HEK293 (cell line): ENCODE measurements at regions not wholly inside any gene's neighbourhood (a gene's known extent, or its start where the extent isn't known, plus 50 kb on each side); places are given as distances from the start of the nearest gene placed in this dataset.

Source experiments
- CTCF ChIP-seq: fragments of 450-650 bp; formaldehyde crosslinking; IDR thresholded peaks from 2 replicates; pipeline ENCODE4 v1.5.1; 2016; ENCODE audit warnings: missing biosample characterization, missing genetic modification characterization
- ZNF239 ChIP-seq: fragments of 450-650 bp; formaldehyde crosslinking; IDR thresholded peaks from 2 replicates; pipeline ENCODE4 v1.5.1; 2016; ENCODE audit warnings: missing biosample characterization, missing genetic modification characterization
- ZSCAN5A ChIP-seq: fragments of 450-650 bp; formaldehyde crosslinking; IDR thresholded peaks from 2 replicates; pipeline ENCODE4 v1.5.1; 2016; ENCODE audit warnings: missing biosample characterization, missing genetic modification characterization

- TF ChIP-seq CTCF (tag by site-specific recombination), result no peak
- TF ChIP-seq ZSCAN5A (tag by site-specific recombination), result no peak
- no peak for TF ChIP-seq ZNF239 (tag by site-specific recombination)
Observed at GRCh38 chr18:24995056-24995455, 356.9 kb downstream of the ZNF521 start.
